ENCODE measurements at regions not wholly inside any gene's neighbourhood (a gene's known extent, or its start where the extent isn't known, plus 50 kb on each side); places are given as distances from the start of the nearest gene placed in this dataset.
"Not testable (repeated sequence)": the region's sequence is repeated elsewhere in the genome, so short reads cannot be mapped to it uniquely, and the experiment has no call there.

DNA sequence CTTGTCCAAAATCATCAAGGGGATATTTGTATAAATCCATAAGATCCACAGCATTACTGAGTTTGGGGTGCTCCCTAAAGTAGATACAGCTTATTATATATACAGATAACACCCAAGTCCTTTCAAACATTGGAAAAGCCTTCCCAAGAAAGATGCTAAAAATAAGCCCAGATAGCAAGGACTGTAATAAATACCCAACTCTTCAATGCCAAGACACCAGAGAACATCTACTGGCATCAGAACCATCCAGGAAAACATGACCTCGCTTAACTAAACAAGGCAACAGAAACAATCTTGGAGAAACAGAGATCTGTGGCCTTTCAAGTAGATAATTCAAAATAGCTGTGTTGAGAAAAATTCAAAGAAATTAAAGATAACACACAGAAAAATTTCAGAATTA is 761.4 kb downstream of the GRIK2 start:
- Histone ChIP-seq H3K4me1 (no peaks in the 10 kb centered on the region), H3K4me3 (no peak overlapping the region), H3K27ac (replicated peaks) (no peak overlapping the region), H3K9me3 (replicated peaks) (peaks cover 18% of the 10 kb centered on the region), H3K36me3 (no peaks in the 10 kb centered on the region), H3K27me3 (ENCODE audit: low read depth) (no peaks in the 10 kb centered on the region)
- TF ChIP-seq, protein P1, sequence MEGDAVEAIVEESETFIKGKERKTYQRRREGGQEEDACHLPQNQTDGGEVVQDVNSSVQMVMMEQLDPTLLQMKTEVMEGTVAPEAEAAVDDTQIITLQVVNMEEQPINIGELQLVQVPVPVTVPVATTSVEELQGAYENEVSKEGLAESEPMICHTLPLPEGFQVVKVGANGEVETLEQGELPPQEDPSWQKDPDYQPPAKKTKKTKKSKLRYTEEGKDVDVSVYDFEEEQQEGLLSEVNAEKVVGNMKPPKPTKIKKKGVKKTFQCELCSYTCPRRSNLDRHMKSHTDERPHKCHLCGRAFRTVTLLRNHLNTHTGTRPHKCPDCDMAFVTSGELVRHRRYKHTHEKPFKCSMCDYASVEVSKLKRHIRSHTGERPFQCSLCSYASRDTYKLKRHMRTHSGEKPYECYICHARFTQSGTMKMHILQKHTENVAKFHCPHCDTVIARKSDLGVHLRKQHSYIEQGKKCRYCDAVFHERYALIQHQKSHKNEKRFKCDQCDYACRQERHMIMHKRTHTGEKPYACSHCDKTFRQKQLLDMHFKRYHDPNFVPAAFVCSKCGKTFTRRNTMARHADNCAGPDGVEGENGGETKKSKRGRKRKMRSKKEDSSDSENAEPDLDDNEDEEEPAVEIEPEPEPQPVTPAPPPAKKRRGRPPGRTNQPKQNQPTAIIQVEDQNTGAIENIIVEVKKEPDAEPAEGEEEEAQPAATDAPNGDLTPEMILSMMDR (IDR thresholded peaks at IDR 0.05; ENCODE audit: borderline replicate concordance): no peak
- intact Hi-C loops (cut with micrococcal nuclease): no loop called here
- no peak for DNase-seq

- H3K4me1 ChIP-seq; H3K27ac ChIP-seq (replicated peaks); intact Hi-C loops (cut with micrococcal nuclease); H3K27me3 ChIP-seq (ENCODE audit: low read depth); H3K4me3 ChIP-seq; DNase-seq; H3K36me3 ChIP-seq: not testable (repeated sequence)
- H3K9me3 ChIP-seq (replicated peaks): peaks cover 43% of the 10 kb centered on the region
Measured at GRCh38 chr6:102169802-102170201, 776.3 kb downstream of the GRIK2 start.

DNA sequence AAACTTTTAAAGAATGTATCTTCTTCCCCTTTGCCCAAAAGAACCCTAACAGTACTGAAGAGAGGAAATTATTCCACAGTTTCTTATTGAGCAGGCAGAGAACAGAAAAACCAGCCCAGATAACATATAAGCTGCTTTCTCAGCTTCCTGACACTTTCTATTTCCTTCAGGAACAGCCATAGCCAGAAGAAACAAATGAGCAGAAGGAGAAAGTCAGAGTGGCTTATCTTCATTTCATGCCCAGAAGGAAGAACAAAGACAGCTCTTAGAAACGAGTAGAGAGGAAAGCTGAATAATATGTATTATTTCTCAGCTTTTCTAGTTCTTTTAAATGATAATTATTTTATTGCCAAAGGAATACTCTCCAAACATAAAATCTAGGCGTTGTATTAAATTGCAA is 793.7 kb downstream of the GRIK2 start:
- Histone ChIP-seq H3K4me3 (no peak overlapping the region), H3K36me3 (no peaks in the 10 kb centered on the region), H3K9me3 (replicated peaks) (peaks cover 5% of the 10 kb centered on the region), H3K4me1 (no peaks in the 10 kb centered on the region), H3K27ac (replicated peaks) (no peak overlapping the region), H3K27me3 (ENCODE audit: low read depth) (no peaks in the 10 kb centered on the region)
- intact Hi-C loops (cut with micrococcal nuclease): no loop called here
- TF ChIP-seq, protein P1 (IDR thresholded peaks at IDR 0.05; ENCODE audit: borderline replicate concordance): no peak
- DNase-seq: no peak

GRCh38 chr6:102195311-102195710 is 801.8 kb downstream of the GRIK2 start:
- Histone ChIP-seq H3K4me1 (no peaks in the 10 kb centered on the region), H3K9me3 (replicated peaks) (peaks cover 79% of the 10 kb centered on the region), H3K27ac (replicated peaks) (no peak overlapping the region), H3K36me3 (no peaks in the 10 kb centered on the region), H3K27me3 (ENCODE audit: low read depth) (no peaks in the 10 kb centered on the region), H3K4me3 (no peak overlapping the region)
- TF ChIP-seq, protein P1 (IDR thresholded peaks at IDR 0.05; ENCODE audit: borderline replicate concordance): no peak
- intact Hi-C loops (cut with micrococcal nuclease): no loop called here
- DNase-seq: no peak

DNA sequence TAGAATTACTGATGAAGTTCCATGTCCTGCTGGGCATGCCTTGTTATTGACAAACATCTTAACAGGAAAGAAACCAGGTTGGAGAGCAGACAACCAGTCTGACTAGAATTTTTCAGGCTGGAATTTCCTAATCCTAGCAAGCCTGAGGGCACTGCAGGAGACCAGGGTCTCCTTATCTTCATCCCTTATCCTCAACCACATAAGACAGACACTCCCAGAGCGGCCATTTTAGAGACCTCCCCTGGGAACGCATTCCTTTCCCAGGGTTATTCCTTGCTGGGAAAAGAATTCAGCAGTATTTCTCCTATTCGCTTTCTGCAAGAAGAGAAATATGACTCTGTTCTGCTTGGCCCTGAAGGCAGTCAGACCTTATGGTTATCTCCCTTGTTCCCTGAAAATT is 803.7 kb downstream of the GRIK2 start:
- TF ChIP-seq, protein P1 (IDR thresholded peaks at IDR 0.05; ENCODE audit: borderline replicate concordance): no peak
- Histone ChIP-seq H3K27me3 (ENCODE audit: low read depth) (no peaks in the 10 kb centered on the region), H3K36me3 (no peaks in the 10 kb centered on the region), H3K27ac (replicated peaks) (no peak overlapping the region), H3K4me1 (no peaks in the 10 kb centered on the region), H3K4me3 (no peak overlapping the region), H3K9me3 (replicated peaks) (peaks cover 84% of the 10 kb centered on the region)
- no peak for DNase-seq
- intact Hi-C loops (cut with micrococcal nuclease): no loop called here

- Histone ChIP-seq H3K9me3 (replicated peaks) (peaks cover 18% of the 10 kb centered on the region), H3K27me3 (ENCODE audit: low read depth) (no peaks in the 10 kb centered on the region), H3K27ac (replicated peaks) (no peak overlapping the region), H3K36me3 (no peaks in the 10 kb centered on the region), H3K4me1 (no peaks in the 10 kb centered on the region), H3K4me3 (no peak overlapping the region)
- DNase-seq: no peak
- intact Hi-C loops (cut with micrococcal nuclease): no loop called here
- TF ChIP-seq, protein P1 (IDR thresholded peaks at IDR 0.05; ENCODE audit: borderline replicate concordance): no peak
Measured at GRCh38 chr6:102204351-102204750, 810.8 kb downstream of the GRIK2 start.

Data from left ventricle myocardium inferior (tissue), 1 donor.